SK-N-SH (cell line): ENCODE measurements at regions not wholly inside any gene's neighbourhood (a gene's known extent, or its start where the extent isn't known, plus 50 kb on each side); places are given as distances from the start of the nearest gene placed in this dataset.

Experiments used
- CTCF ChIA-PET: fragments of 300-600, 350-600 bp; formaldehyde crosslinking; extraction: SDS; loops from one replicate; lab custom pipeline; 2021; lab: Yijun Ruan, JAX
- POLR2A ChIA-PET: fragments of 350-600 bp; sonication (Branson Sonifier 250); formaldehyde crosslinking; extraction: SDS; loops from one replicate; lab custom pipeline; 2020; ENCODE audit warnings: antibody characterized with exemption, inconsistent platforms; lab: Yijun Ruan, JAX
- DNase-seq: peaks from one replicate; pipeline ENCODE4 v3.0.0; 2012
- H2AFZ ChIP-seq: fragments of 200-600 bp; sonication (generic); 2 replicates; pipeline ENCODE4 v1.8.1; 2016; ENCODE audit warnings: antibody characterized with exemption, mild to moderate bottlenecking, low read depth
- H3F3A ChIP-seq: fragments of 200-600 bp; sonication (generic); replicated peaks from 2 replicates; pipeline ENCODE3; 2016; ENCODE audit warnings: antibody characterized with exemption, mild to moderate bottlenecking; ENCODE audit not compliant: insufficient read depth
- H3K27ac ChIP-seq, 2 experiments: fragments of 200-500 bp in 1 of 2; fragments of 200-600 bp in 1 of 2; sonication (Bioruptor generic) in 1 of 2; sonication (generic), shearing (Covaris generic) in 1 of 2; 2 replicates each; pipeline versions ENCODE4 v1.5.1 to v1.6.1; 2014 to 2016; ENCODE audit warnings: low read depth in 2 of 2, inconsistent platforms in 1 of 2, low read length in 1 of 2, mild to moderate bottlenecking in 1 of 2, mixed read lengths in 1 of 2
- H3K27me3 ChIP-seq: fragments of 200-600 bp; sonication (generic), shearing (Covaris generic); 2 replicates; pipeline ENCODE4 v1.6.1; 2016; ENCODE audit warnings: mixed run types; ENCODE audit not compliant: insufficient read depth
- H3K36me3 ChIP-seq, 2 experiments: fragments of 200-500 bp in 1 of 2; fragments of 200-600 bp in 1 of 2; sonication (Bioruptor generic) in 1 of 2; sonication (generic) in 1 of 2; replicated peaks in 1 of 2; 2 replicates each; pipeline versions ENCODE3 to v1.5.1; 2014 to 2016; ENCODE audit warnings: low read length in 1 of 2, mild to moderate bottlenecking in 1 of 2; ENCODE audit not compliant: insufficient read depth in 2 of 2, control insufficient read depth in 1 of 2
- H3K4me1 ChIP-seq, 2 experiments: fragments of 200-500 bp in 1 of 2; fragments of 200-600 bp in 1 of 2; sonication (Bioruptor generic) in 1 of 2; sonication (generic), shearing (Covaris generic) in 1 of 2; 2 replicates each; pipeline versions ENCODE4 v1.5.1 to v1.6.1; 2014 to 2016; ENCODE audit warnings: low read depth in 1 of 2, low read length in 1 of 2, mixed run types in 1 of 2; ENCODE audit not compliant: insufficient read depth in 2 of 2, control insufficient read depth in 1 of 2
- H3K4me2 ChIP-seq: fragments of 200-600 bp; sonication (generic), shearing (Covaris generic); 2 replicates; pipeline ENCODE4 v1.6.1; 2017; ENCODE audit warnings: mixed run types
- H3K4me3 ChIP-seq, 2 experiments: fragments of 200-500 bp in 1 of 2; fragments of 200-600 bp in 1 of 2; sonication (Bioruptor generic) in 1 of 2; sonication (generic), shearing (Covaris generic) in 1 of 2; 2 replicates each; pipeline versions ENCODE4 v1.5.1 to v1.8.1; 2014 to 2016; ENCODE audit warnings: low read depth in 2 of 2, inconsistent platforms in 1 of 2, low read length in 1 of 2, mild to moderate bottlenecking in 1 of 2, mixed read lengths in 1 of 2, moderate library complexity in 1 of 2
- H3K79me2 ChIP-seq: fragments of 200-600 bp; sonication (generic); 2 replicates; pipeline ENCODE4 v1.8.1; 2017; ENCODE audit warnings: mild to moderate bottlenecking; ENCODE audit not compliant: insufficient read depth
- H3K9ac ChIP-seq: fragments of 200-600 bp; sonication (generic); 2 replicates; pipeline ENCODE4 v1.6.1; 2017; ENCODE audit warnings: mixed run types
- H3K9me2 ChIP-seq: fragments of 200-600 bp; sonication (generic); 2 replicates; pipeline ENCODE4 v1.6.1; 2017; ENCODE audit warnings: mixed run types
- H3K9me3 ChIP-seq: fragments of 200-600 bp; sonication (generic); 2 replicates; pipeline ENCODE4 v1.6.1; 2017; ENCODE audit warnings: mixed run types, mild to moderate bottlenecking, moderate library complexity
- H4K20me1 ChIP-seq: fragments of 200-600 bp; sonication (generic); 2 replicates; pipeline ENCODE4 v1.6.1; 2017; ENCODE audit warnings: mild to moderate bottlenecking, mixed run types; ENCODE audit not compliant: insufficient read depth
- CTCF ChIP-seq: fragments of 200-600 bp; sonication (generic); IDR thresholded peaks from 2 replicates; pipeline ENCODE4 v1.6.1; 2017; ENCODE audit warnings: antibody characterized with exemption, mild to moderate bottlenecking, moderate library complexity
- EP300 ChIP-seq, 2 experiments: IDR thresholded peaks; 2 replicates each; pipeline versions ENCODE4 v1.4.0 to v1.6.1; 2012; ENCODE audit warnings: borderline replicate concordance in 1 of 2, low read depth in 1 of 2, low read length in 1 of 2
- EZH2phosphoT487 ChIP-seq: fragments of 200-600 bp; sonication (generic); IDR thresholded peaks from 2 replicates; pipeline ENCODE4 v1.6.1; 2017; ENCODE audit warnings: low read depth, mixed run types, mild to moderate bottlenecking, antibody characterized with exemption, moderate library complexity, borderline replicate concordance
- FOSL2 ChIP-seq: IDR thresholded peaks from 2 replicates; pipeline ENCODE4 v1.4.0; 2012; ENCODE audit warnings: low read depth, mild to moderate bottlenecking, moderate library complexity, borderline replicate concordance
- FOXM1 ChIP-seq: IDR thresholded peaks from 2 replicates; pipeline ENCODE4 v1.4.0; 2012; ENCODE audit warnings: low read depth, mild to moderate bottlenecking
- GATA2 ChIP-seq: sonication (generic); formaldehyde crosslinking; IDR thresholded peaks from 2 replicates; pipeline ENCODE4 v1.5.0; 2020; ENCODE audit warnings: mild to moderate bottlenecking, missing genetic modification reagents
- MEF2A ChIP-seq: IDR thresholded peaks from 2 replicates; pipeline ENCODE4 v1.4.0; 2012; ENCODE audit warnings: low read depth, borderline replicate concordance
- MXI1 ChIP-seq: IDR thresholded peaks from 2 replicates; pipeline ENCODE4 v1.6.1; 2012; ENCODE audit warnings: mild to moderate bottlenecking, low read depth, low read length, improper control_type of control experiment
- NFIC ChIP-seq: IDR thresholded peaks from 2 replicates; pipeline ENCODE4 v1.4.0; 2012; ENCODE audit warnings: borderline replicate concordance
- NRF1 ChIP-seq: IDR thresholded peaks from 2 replicates; pipeline ENCODE4 v1.6.1; 2012; ENCODE audit warnings: low read depth, mild to moderate bottlenecking, low read length
- PBX3 ChIP-seq: IDR thresholded peaks from 2 replicates; pipeline ENCODE4; 2012
- RAD21 ChIP-seq: IDR thresholded peaks from 2 replicates; pipeline ENCODE4 v1.6.1; 2012; ENCODE audit warnings: mild to moderate bottlenecking, low read length
- REST ChIP-seq: IDR thresholded peaks from 2 replicates; pipeline ENCODE4 v1.6.1; 2012; ENCODE audit warnings: mild to moderate bottlenecking, low read depth, low read length, moderate library complexity
- RXRA ChIP-seq: IDR thresholded peaks from 2 replicates; pipeline ENCODE4 v1.4.0; 2012; ENCODE audit warnings: low read depth, mild to moderate bottlenecking, borderline replicate concordance
- SMC3 ChIP-seq: IDR thresholded peaks from 2 replicates; pipeline ENCODE4 v1.6.1; 2012; ENCODE audit warnings: low read depth, low read length, improper control_type of control experiment
- TCF12 ChIP-seq: IDR thresholded peaks from 2 replicates; pipeline ENCODE4 v1.4.0; 2012
- USF2 ChIP-seq: fragments of 150-350 bp; IDR thresholded peaks from 2 replicates; pipeline ENCODE4 v1.6.1; 2017; ENCODE audit warnings: antibody characterized with exemption, low read length, low read depth, borderline replicate concordance
- YY1 ChIP-seq: IDR thresholded peaks from 2 replicates; pipeline ENCODE4 v1.4.0; 2012; ENCODE audit warnings: low read depth, mild to moderate bottlenecking
- ZBTB33 ChIP-seq: IDR thresholded peaks from 2 replicates; pipeline ENCODE4 v1.4.0; 2012; ENCODE audit warnings: low read depth, borderline replicate concordance
- WGBS: methylation state at CpG from one replicate; pipeline ENCODE4 v1.1.6; 2017; ENCODE audit warnings: low lambda C conversion rate; 5-methylcytosine and 5-hydroxymethylcytosine counted together

- 29% methylated on average over 8 of the region's 8 CpGs for WGBS
- CTCF ChIA-PET = interaction anchor here (0.8 kb wide), 1 partner anchor 13 kb away, joined by 3 read pairs; no protein-coding TSS in a partner anchor
- Histone ChIP-seq H3K79me2 (no peaks in the 10 kb centered on the region), H3K27ac (no peak overlapping the region), H3K27me3 (no peaks in the 10 kb centered on the region), H3K4me1 (no peaks in the 10 kb centered on the region), H3K4me2 (no peak overlapping the region), H4K20me1 (no peaks in the 10 kb centered on the region), H3K9me2 (no peaks in the 10 kb centered on the region), H2AFZ (no peak overlapping the region), H3F3A (no peaks in the 10 kb centered on the region), H3K9me3 (no peaks in the 10 kb centered on the region), H3K36me3 (no peaks in the 10 kb centered on the region), H3K4me3 (no peak overlapping the region), H3K9ac (no peak overlapping the region)
- no peak for DNase-seq
- no peak for TF ChIP-seq MXI1
- no peak for TF ChIP-seq RAD21
- no peak for TF ChIP-seq FOXM1
- POLR2A ChIA-PET = no interaction called here
Measured at GRCh38 chr20:21002486-21002885, 103.7 kb downstream of the LINC00237 start.

GRCh38 chr20:20993372-20993771 is 112.8 kb downstream of the LINC00237 start:
- POLR2A ChIA-PET = no interaction called here
- H3K9me2 ChIP-seq = no peaks in the 10 kb centered on the region
- H3K27me3 ChIP-seq = peaks cover 24% of the 10 kb centered on the region
- no peaks in the 10 kb centered on the region for H3K79me2 ChIP-seq
- CTCF ChIA-PET = no interaction called here
- H3K27ac ChIP-seq = no peak overlapping the region
- H3K4me2 ChIP-seq = no peak overlapping the region
- H3F3A ChIP-seq = no peaks in the 10 kb centered on the region
- H3K9me3 ChIP-seq = no peaks in the 10 kb centered on the region
- H3K36me3 ChIP-seq = no peaks in the 10 kb centered on the region
- DNase-seq = no peak
- no peaks in the 10 kb centered on the region for H3K4me1 ChIP-seq
- no peak overlapping the region for H2AFZ ChIP-seq
- H3K9ac ChIP-seq = no peak overlapping the region
- 14% methylated on average over 12 of the region's 12 CpGs for whole genome bisulfite sequencing
- no peak overlapping the region for H3K4me3 ChIP-seq
- H4K20me1 ChIP-seq = no peaks in the 10 kb centered on the region
- TF ChIP-seq SMC3 = no peak
- no peak for TF ChIP-seq NFIC
- no peak for TF ChIP-seq FOXM1
- no peak for TF ChIP-seq GATA2 (CRISPR knock-in tag)
- TF ChIP-seq YY1 = no peak
- TF ChIP-seq TCF12 = no peak
- no peak for TF ChIP-seq USF2
- no peak for TF ChIP-seq REST
- TF ChIP-seq MEF2A = no peak
- TF ChIP-seq FOSL2 = no peak
- TF ChIP-seq ZBTB33 = no peak
- no peak for TF ChIP-seq CTCF
- no peak for TF ChIP-seq PBX3
- TF ChIP-seq NRF1 = no peak
- TF ChIP-seq RXRA = no peak
- no peak for TF ChIP-seq EZH2phosphoT487
- no peak for TF ChIP-seq EP300 (IDR thresholded peaks at IDR 0.05; ENCODE audit: borderline replicate concordance in 1 of 2, low read depth in 1 of 2, low read length in 1 of 2)
